ENCODE measurements at regions not wholly inside any gene's neighbourhood (a gene's known extent, or its start where the extent isn't known, plus 50 kb on each side); places are given as distances from the start of the nearest gene placed in this dataset.
"Not testable (repeated sequence)": the region's sequence is repeated elsewhere in the genome, so short reads cannot be mapped to it uniquely, and the experiment has no call there.

GRCh38 chr3:173225351-173225750 lies 84.3 kb upstream of the SPATA16 start:
- no peak overlapping the region for H3K4me3 ChIP-seq (ENCODE audit: low read length)
- TF ChIP-seq CTCF (conservative IDR thresholded peaks at IDR 0.05; ENCODE audit: low read depth, low read length): no peak
- no peak for DNase-seq (ENCODE audit: low read depth)

GRCh38 chr3:173221010-173221409 lies 80.0 kb upstream of the SPATA16 start:
- peak; percentile 56 for TF ChIP-seq CTCF (conservative IDR thresholded peaks at IDR 0.05; ENCODE audit: low read depth, low read length)
- DNase-seq (ENCODE audit: low read depth): no peak
- no peak overlapping the region for H3K4me3 ChIP-seq (ENCODE audit: low read length)

- H3K4me3 ChIP-seq (ENCODE audit: low read length): no peak overlapping the region
- DNase-seq (ENCODE audit: low read depth): peak; percentile 74
- no peak for TF ChIP-seq CTCF (conservative IDR thresholded peaks at IDR 0.05; ENCODE audit: low read depth, low read length)
These were observed 76.1 kb upstream of the SPATA16 start for GRCh38 chr3:173217127-173217526.

- TF ChIP-seq CTCF (conservative IDR thresholded peaks at IDR 0.05; ENCODE audit: low read depth, low read length): no peak
- H3K4me3 ChIP-seq (ENCODE audit: low read length): no peak overlapping the region
- DNase-seq (ENCODE audit: low read depth): no peak
These were observed 75.0 kb upstream of the SPATA16 start for GRCh38 chr3:173216063-173216462.

- DNase-seq (ENCODE audit: low read depth): no peak
- no peak for TF ChIP-seq CTCF (conservative IDR thresholded peaks at IDR 0.05; ENCODE audit: low read depth, low read length)
- no peak overlapping the region for H3K4me3 ChIP-seq (ENCODE audit: low read length)
These were observed 73.5 kb upstream of the SPATA16 start for GRCh38 chr3:173214576-173214975.

- no peak for TF ChIP-seq CTCF (conservative IDR thresholded peaks at IDR 0.05; ENCODE audit: low read depth, low read length)
- DNase-seq (ENCODE audit: low read depth): no peak
- H3K4me3 ChIP-seq (ENCODE audit: low read length): no peak overlapping the region
These were observed 58.5 kb upstream of the SPATA16 start for GRCh38 chr3:173199568-173199967.

- H3K4me3 ChIP-seq (ENCODE audit: low read length); DNase-seq (ENCODE audit: low read depth): not testable (repeated sequence)
These were observed 53.8 kb upstream of the SPATA16 start for GRCh38 chr3:173194868-173195267.

GRCh38 chr3:173191611-173192010 lies 50.6 kb upstream of the SPATA16 start:
- DNase-seq (ENCODE audit: low read depth): peak; percentile 86
- TF ChIP-seq CTCF (conservative IDR thresholded peaks at IDR 0.05; ENCODE audit: low read depth, low read length): no peak
- H3K4me3 ChIP-seq (ENCODE audit: low read length): no peak overlapping the region

All from retinal pigment epithelial cell (primary cell).